ENCODE measurements at regions not wholly inside any gene's neighbourhood (a gene's known extent, or its start where the extent isn't known, plus 50 kb on each side); places are given as distances from the start of the nearest gene placed in this dataset.

DNA sequence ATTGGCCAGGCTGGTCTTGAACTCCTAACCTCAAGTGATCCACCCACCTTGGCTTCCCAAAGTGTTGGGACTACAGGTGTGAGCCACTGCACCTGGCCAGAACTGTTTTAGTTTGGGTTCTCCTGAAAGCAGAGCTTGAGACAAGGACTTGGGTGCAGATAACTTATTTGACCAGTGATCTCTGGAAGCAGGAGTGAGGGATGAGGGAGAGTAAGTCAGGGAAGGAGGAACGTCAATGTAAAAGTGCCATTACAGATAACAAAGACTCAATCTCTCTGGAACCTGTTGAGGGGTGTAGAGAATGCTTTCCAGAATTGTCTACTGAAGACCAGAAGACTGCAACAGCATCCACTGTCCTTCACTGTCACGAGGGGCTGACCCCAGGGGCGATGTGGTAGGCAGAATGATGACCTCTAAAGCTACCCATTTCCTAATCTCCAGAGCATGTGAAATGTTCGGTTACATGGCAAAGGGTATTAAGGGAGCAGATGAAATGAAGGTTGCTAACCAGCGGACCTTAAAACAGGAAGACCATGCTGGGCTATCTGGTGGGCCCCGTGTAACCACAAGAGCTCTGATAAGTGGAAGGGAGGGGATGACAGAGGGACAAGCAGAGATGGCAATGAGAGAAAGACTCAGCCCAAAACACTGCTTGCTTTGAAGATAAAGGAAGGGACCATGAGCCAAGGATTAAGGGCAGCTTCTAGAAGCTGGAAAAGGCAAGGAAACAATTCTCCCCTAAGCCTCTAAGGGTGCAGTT, 207.8 kb downstream of the RBM19 start (continued):
- TF ChIP-seq CHD2 (IDR thresholded peaks at IDR 0.05; ENCODE audit: low read length, partially characterized antibody) = no peak
- TF ChIP-seq ZC3H11A (IDR thresholded peaks at IDR 0.05) = no peak

DNA sequence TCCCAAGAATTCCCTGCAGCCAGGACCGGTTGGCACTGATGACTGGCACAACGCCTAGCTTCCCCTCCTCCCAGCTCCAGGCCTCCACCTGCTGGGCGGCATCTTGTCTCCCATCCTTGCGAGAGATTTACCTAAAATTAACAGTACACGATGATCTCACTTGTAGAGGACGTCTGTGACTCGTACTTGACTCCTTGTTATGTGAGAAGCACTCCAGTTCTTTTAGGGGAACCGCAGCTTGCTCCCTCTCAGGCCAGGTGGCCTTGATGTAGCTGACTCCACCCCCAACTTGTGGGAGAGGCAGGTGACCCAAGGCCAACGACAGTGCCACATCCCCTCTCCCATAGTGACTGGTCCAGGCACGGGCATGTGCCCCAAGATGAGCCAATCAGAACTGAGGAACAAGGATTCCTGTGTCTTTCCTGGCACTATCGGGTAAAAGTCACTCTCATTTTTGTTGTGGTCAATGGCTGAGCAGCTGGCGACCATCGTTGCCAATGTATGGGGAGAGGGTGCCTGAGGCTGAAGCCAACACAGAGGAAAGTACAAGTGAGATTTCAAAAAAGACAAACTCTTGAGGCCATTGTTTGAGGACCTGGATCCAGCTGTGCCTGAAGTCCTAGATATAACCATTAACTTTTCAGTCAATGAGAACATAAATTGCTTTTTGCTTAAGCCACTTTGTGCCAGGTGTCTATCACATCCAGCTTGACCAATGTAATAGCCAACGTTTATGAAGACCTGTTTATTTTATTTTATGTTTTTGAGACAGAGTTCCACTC, 208.7 kb downstream of the RBM19 start:
- FAIRE-seq = no peak
- DNase-seq (ENCODE audit: low read depth in 1 of 2, low spot score in 1 of 2) = no peak

DNA sequence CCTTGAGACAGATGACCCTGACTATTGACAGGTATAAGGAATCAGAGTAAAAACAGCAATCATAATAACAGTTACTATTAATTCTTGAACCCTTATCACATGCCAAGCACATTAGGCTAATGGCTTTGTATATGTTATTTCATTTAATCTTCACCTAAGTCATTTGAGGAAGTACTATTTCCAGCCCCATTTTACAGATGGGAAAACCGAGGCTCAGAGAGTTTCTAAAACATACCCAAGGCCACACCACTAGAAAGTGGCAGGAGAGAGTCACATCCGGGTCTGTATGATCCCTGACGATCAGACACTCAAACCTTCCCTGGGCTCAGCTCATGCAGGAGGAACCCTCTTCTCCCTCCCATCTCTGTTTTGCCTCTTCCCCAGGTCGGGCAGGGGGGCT, 209.5 kb downstream of the RBM19 start:
- FAIRE-seq = no peak

More for the DNA sequence above, 208.7 kb downstream of the RBM19 start:
- no peak for ATAC-seq
- WGBS (ENCODE audit: missing lambda C conversion rate) = 63% methylated on average over 14 of the region's 14 CpGs
- H3K9me3 ChIP-seq = no peaks in the 10 kb centered on the region
- no peaks in the 10 kb centered on the region for H3K4me1 ChIP-seq
- ChIA-PET CTCF (no interaction called here), POLR2A (no interaction called here)
- H3K27ac ChIP-seq = no peak overlapping the region
- no peak overlapping the region for H3K4me3 ChIP-seq
- H3K4me2 ChIP-seq = no peak overlapping the region
- TF ChIP-seq HOXA7 (CRISPR knock-in tag; IDR thresholded peaks at IDR 0.05) (no peak), CBX8 (IDR thresholded peaks at IDR 0.05) (no peak), RAD21 (conservative IDR thresholded peaks at IDR 0.05 in 1 of 2, IDR thresholded peaks at IDR 0.05 in 1 of 2) (no peak), HOXB13 (CRISPR knock-in tag; IDR thresholded peaks at IDR 0.05; ENCODE audit: low read depth) (no peak)

DNA sequence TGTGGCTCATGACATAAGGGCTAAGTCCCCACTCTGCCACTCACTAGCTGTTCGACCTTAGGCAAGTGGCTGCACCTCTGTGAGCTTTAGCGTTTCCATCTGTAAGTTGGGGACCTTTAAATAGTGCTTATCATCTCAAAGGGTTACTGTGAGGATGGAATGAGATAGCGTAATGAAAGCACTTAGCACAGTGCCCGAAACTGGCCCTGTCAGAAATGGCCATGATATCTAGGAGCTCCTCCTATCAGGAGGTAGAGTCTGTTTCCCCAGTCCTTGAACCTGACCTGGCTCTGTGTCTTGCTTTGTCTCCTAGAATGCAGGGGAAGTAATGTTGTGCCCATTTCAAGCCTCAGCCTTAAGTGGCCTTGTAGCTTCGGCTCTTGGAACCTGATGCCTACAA, 211.0 kb downstream of the RBM19 start:
- H3K4me3 ChIP-seq = no peak overlapping the region
- no peak overlapping the region for H3K4me2 ChIP-seq
- H3K9me3 ChIP-seq = peaks cover 10% of the 10 kb centered on the region; the same call in 1 of the 3 replicates
- FAIRE-seq (no peak), ATAC-seq (no peak), DNase-seq (ENCODE audit: low read depth in 1 of 2, low spot score in 1 of 2) (no peak)
- H3K27ac ChIP-seq = no peak overlapping the region
- no peaks in the 10 kb centered on the region for H3K4me1 ChIP-seq
- POLR2A ChIA-PET = no interaction called here
- CTCF ChIA-PET = interaction anchor here (1.5 kb wide), 1 partner anchor 24 kb away, joined by 4 read pairs; no protein-coding TSS in a partner anchor
- 81% methylated on average over 5 of the region's 5 CpGs for WGBS (ENCODE audit: missing lambda C conversion rate)
- no peak for TF ChIP-seq NPAS2 (CRISPR knock-in tag; IDR thresholded peaks at IDR 0.05; ENCODE audit: borderline replicate concordance)
- no peak for TF ChIP-seq EHMT2 (IDR thresholded peaks at IDR 0.05; ENCODE audit: low read depth)
- TF ChIP-seq RFX5 (IDR thresholded peaks at IDR 0.05) = no peak
- TF ChIP-seq RARB (CRISPR knock-in tag; IDR thresholded peaks at IDR 0.05) = no peak
- TF ChIP-seq HOXA7 (CRISPR knock-in tag; IDR thresholded peaks at IDR 0.05) = no peak
- TF ChIP-seq JUNB (IDR thresholded peaks at IDR 0.05) = no peak
- no peak for TF ChIP-seq CHD2 (IDR thresholded peaks at IDR 0.05; ENCODE audit: low read length, partially characterized antibody)
- TF ChIP-seq, protein P1, sequence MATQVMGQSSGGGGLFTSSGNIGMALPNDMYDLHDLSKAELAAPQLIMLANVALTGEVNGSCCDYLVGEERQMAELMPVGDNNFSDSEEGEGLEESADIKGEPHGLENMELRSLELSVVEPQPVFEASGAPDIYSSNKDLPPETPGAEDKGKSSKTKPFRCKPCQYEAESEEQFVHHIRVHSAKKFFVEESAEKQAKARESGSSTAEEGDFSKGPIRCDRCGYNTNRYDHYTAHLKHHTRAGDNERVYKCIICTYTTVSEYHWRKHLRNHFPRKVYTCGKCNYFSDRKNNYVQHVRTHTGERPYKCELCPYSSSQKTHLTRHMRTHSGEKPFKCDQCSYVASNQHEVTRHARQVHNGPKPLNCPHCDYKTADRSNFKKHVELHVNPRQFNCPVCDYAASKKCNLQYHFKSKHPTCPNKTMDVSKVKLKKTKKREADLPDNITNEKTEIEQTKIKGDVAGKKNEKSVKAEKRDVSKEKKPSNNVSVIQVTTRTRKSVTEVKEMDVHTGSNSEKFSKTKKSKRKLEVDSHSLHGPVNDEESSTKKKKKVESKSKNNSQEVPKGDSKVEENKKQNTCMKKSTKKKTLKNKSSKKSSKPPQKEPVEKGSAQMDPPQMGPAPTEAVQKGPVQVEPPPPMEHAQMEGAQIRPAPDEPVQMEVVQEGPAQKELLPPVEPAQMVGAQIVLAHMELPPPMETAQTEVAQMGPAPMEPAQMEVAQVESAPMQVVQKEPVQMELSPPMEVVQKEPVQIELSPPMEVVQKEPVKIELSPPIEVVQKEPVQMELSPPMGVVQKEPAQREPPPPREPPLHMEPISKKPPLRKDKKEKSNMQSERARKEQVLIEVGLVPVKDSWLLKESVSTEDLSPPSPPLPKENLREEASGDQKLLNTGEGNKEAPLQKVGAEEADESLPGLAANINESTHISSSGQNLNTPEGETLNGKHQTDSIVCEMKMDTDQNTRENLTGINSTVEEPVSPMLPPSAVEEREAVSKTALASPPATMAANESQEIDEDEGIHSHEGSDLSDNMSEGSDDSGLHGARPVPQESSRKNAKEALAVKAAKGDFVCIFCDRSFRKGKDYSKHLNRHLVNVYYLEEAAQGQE (IDR thresholded peaks at IDR 0.05) = no peak
- TF ChIP-seq, protein P2, sequence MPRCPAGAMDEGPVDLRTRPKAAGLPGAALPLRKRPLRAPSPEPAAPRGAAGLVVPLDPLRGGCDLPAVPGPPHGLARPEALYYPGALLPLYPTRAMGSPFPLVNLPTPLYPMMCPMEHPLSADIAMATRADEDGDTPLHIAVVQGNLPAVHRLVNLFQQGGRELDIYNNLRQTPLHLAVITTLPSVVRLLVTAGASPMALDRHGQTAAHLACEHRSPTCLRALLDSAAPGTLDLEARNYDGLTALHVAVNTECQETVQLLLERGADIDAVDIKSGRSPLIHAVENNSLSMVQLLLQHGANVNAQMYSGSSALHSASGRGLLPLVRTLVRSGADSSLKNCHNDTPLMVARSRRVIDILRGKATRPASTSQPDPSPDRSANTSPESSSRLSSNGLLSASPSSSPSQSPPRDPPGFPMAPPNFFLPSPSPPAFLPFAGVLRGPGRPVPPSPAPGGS (IDR thresholded peaks at IDR 0.05) = no peak
- TF ChIP-seq MAFK (IDR thresholded peaks at IDR 0.05; ENCODE audit: partially characterized antibody) = no peak
- TF ChIP-seq HOXB13 (CRISPR knock-in tag; IDR thresholded peaks at IDR 0.05; ENCODE audit: low read depth) = no peak
- no peak for TF ChIP-seq RCOR1 (IDR thresholded peaks at IDR 0.05; ENCODE audit: low read depth, low read length)
- TF ChIP-seq, protein P3, sequence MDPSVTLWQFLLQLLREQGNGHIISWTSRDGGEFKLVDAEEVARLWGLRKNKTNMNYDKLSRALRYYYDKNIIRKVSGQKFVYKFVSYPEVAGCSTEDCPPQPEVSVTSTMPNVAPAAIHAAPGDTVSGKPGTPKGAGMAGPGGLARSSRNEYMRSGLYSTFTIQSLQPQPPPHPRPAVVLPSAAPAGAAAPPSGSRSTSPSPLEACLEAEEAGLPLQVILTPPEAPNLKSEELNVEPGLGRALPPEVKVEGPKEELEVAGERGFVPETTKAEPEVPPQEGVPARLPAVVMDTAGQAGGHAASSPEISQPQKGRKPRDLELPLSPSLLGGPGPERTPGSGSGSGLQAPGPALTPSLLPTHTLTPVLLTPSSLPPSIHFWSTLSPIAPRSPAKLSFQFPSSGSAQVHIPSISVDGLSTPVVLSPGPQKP (IDR thresholded peaks at IDR 0.05; ENCODE audit: low read depth, low read length) = no peak
- TF ChIP-seq, protein P4, sequence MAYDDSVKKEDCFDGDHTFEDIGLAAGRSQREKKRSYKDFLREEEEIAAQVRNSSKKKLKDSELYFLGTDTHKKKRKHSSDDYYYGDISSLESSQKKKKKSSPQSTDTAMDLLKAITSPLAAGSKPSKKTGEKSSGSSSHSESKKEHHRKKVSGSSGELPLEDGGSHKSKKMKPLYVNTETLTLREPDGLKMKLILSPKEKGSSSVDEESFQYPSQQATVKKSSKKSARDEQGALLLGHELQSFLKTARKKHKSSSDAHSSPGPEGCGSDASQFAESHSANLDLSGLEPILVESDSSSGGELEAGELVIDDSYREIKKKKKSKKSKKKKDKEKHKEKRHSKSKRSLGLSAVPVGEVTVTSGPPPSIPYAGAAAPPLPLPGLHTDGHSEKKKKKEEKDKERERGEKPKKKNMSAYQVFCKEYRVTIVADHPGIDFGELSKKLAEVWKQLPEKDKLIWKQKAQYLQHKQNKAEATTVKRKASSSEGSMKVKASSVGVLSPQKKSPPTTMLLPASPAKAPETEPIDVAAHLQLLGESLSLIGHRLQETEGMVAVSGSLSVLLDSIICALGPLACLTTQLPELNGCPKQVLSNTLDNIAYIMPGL (CRISPR knock-in tag; IDR thresholded peaks at IDR 0.05; ENCODE audit: borderline replicate concordance) = no peak
- TF ChIP-seq MYC (IDR thresholded peaks at IDR 0.05; ENCODE audit: borderline replicate concordance, low read length) = no peak
- TF ChIP-seq KDM5A (IDR thresholded peaks at IDR 0.05) = no peak
- TF ChIP-seq JUN (IDR thresholded peaks at IDR 0.05) = no peak
- TF ChIP-seq ZC3H11A (IDR thresholded peaks at IDR 0.05) = no peak
- TF ChIP-seq HOXB5 (CRISPR knock-in tag; IDR thresholded peaks at IDR 0.05) = no peak

More for the DNA sequence above, 209.5 kb downstream of the RBM19 start:
- ChIA-PET CTCF (no interaction called here), POLR2A (no interaction called here)
- H3K9me3 ChIP-seq = peaks cover 8% of the 10 kb centered on the region; the same call in 1 of the 3 replicates
- DNase-seq (ENCODE audit: low read depth in 1 of 2, low spot score in 1 of 2) = no peak
- H3K4me1 ChIP-seq = no peaks in the 10 kb centered on the region
- TF ChIP-seq KDM5A (IDR thresholded peaks at IDR 0.05) (no peak), RAD21 (conservative IDR thresholded peaks at IDR 0.05 in 1 of 2, IDR thresholded peaks at IDR 0.05 in 1 of 2) (no peak)
- no peak overlapping the region for H3K27ac ChIP-seq
- ATAC-seq = no peak
- H3K4me3 ChIP-seq = no peak overlapping the region
- H3K4me2 ChIP-seq = no peak overlapping the region
- 70% methylated on average over 4 of the region's 4 CpGs for WGBS (ENCODE audit: missing lambda C conversion rate)
